ENCODE measurements at regions not wholly inside any gene's neighbourhood (a gene's known extent, or its start where the extent isn't known, plus 50 kb on each side); places are given as distances from the start of the nearest gene placed in this dataset.

DNA sequence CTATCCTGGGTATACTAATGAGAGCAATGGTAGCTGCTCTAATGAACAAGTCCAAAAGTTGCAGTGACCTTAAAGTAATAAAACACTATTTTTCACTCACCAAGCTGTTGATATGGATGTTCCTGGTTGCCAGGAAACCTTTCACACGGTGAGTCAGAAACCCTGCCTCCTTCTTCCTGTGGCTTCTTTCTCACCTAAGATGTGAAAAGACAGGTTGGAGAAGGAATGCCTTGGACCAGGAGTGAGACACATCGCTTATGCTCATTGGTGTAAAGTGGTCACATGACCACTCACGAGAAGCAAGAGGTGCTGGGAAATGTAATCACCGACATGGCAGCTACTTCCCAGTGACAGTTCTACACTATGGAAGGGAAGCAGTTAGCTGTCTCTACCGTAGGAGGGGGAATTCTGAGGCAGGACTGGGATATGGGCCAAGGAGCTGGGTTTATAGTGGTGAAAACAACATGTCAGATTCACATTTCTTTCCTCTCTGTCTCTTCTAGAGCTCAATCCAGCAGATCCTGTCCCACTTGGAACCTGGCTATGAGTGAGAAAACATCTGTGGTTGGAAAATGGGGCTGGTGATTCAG lies 320.4 kb upstream of the KLF4 start:
- Histone ChIP-seq H3K9me3 (replicated peaks; ENCODE audit: control insufficient read depth, insufficient read depth, low read length) (no peaks in the 10 kb centered on the region), H3K9me1 (replicated peaks; ENCODE audit: control insufficient read depth, extremely low read depth, insufficient read depth, low read length) (no peaks in the 10 kb centered on the region), H2AFZ (ENCODE audit: low read depth, low read length) (no peak overlapping the region), H3K36me3 (ENCODE audit: control insufficient read depth in 2 of 2, extremely low read depth in 1 of 2, insufficient read depth in 2 of 2, low read length in 2 of 2) (no peaks in the 10 kb centered on the region), H3K4me2 (ENCODE audit: insufficient read depth, low read length) (no peak overlapping the region), H4K20me1 (replicated peaks; ENCODE audit: control insufficient read depth, extremely low read depth, insufficient read depth, low read length) (no peaks in the 10 kb centered on the region), H3K27me3 (ENCODE audit: control insufficient read depth in 2 of 2, insufficient read depth in 2 of 2, low read length in 2 of 2) (no peaks in the 10 kb centered on the region), H3K79me2 (ENCODE audit: control insufficient read depth, insufficient read depth, low read length) (no peaks in the 10 kb centered on the region), H3K27ac (ENCODE audit: insufficient read depth, low read depth, low read length) (no peak overlapping the region), H3K4me3 (replicated peaks in 1 of 3; ENCODE audit: insufficient read depth in 1 of 3, low read depth in 1 of 3, low read length in 3 of 3) (no peak overlapping the region), H3K4me1 (ENCODE audit: control insufficient read depth, extremely low read depth, insufficient read depth, low read length) (no peaks in the 10 kb centered on the region), H3K9ac (replicated peaks; ENCODE audit: extremely low read depth, insufficient read depth, low read length) (no peak overlapping the region)
- no peak for TF ChIP-seq FOS (IDR thresholded peaks at IDR 0.05; ENCODE audit: borderline replicate concordance, insufficient read depth, low read length)
- TF ChIP-seq JUN (IDR thresholded peaks at IDR 0.05; ENCODE audit: borderline replicate concordance, insufficient read depth, insufficient read length, low read depth): no peak
- TF ChIP-seq EZH2 (IDR thresholded peaks at IDR 0.05; ENCODE audit: borderline replicate concordance, low read depth, low read length, severe bottlenecking): no peak
- no peak for FAIRE-seq
- intact Hi-C loops (cut with micrococcal nuclease): no loop called here
- ChIA-PET CTCF (no interaction called here), POLR2A (no interaction called here)
- no TSS peak for BruUV-seq (replicated peaks)
- no peak for DNase-seq (ENCODE audit: low read depth, low spot score)
- dilution Hi-C loops (cut with MboI; ENCODE audit: extremely low pct_ligation_motif_present, low sequenced_read_pairs): no loop called here

DNA sequence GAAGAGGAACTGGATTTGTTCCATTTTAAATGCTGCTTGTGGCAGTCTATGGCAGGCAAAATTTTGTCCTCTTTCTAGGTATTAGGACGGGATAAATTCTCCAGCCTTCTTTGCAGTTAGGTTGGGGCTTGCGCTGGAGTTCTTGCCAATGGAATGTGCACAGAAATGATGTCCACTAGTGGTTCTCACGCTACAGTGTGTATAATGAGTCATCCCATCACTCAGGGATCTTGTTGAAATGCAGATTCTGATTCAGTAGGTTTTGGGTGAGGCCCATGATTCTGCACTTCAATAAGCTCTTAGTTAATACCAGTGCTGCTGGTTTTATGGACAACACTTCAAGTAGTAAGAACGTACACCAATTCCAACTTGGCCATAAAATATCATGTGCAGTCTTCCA lies 317.6 kb upstream of the KLF4 start:
- POLR2A ChIA-PET: no interaction called here
- Histone ChIP-seq H3K4me1 (ENCODE audit: control insufficient read depth, extremely low read depth, insufficient read depth, low read length) (no peaks in the 10 kb centered on the region), H3K9me3 (replicated peaks; ENCODE audit: control insufficient read depth, insufficient read depth, low read length) (no peaks in the 10 kb centered on the region), H3K4me2 (ENCODE audit: insufficient read depth, low read length) (no peak overlapping the region), H2AFZ (ENCODE audit: low read depth, low read length) (no peak overlapping the region), H3K9me1 (replicated peaks; ENCODE audit: control insufficient read depth, extremely low read depth, insufficient read depth, low read length) (no peaks in the 10 kb centered on the region), H3K79me2 (ENCODE audit: control insufficient read depth, insufficient read depth, low read length) (no peaks in the 10 kb centered on the region), H3K27ac (ENCODE audit: insufficient read depth, low read depth, low read length) (no peak overlapping the region), H3K27me3 (ENCODE audit: control insufficient read depth in 2 of 2, insufficient read depth in 2 of 2, low read length in 2 of 2) (peaks cover 0 to 1% of the 10 kb centered on the region in 2 experiments), H4K20me1 (replicated peaks; ENCODE audit: control insufficient read depth, extremely low read depth, insufficient read depth, low read length) (no peaks in the 10 kb centered on the region), H3K36me3 (ENCODE audit: control insufficient read depth in 2 of 2, extremely low read depth in 1 of 2, insufficient read depth in 2 of 2, low read length in 2 of 2) (no peaks in the 10 kb centered on the region), H3K4me3 (replicated peaks in 1 of 3; ENCODE audit: insufficient read depth in 1 of 3, low read depth in 1 of 3, low read length in 3 of 3) (no peak overlapping the region), H3K9ac (replicated peaks; ENCODE audit: extremely low read depth, insufficient read depth, low read length) (no peak overlapping the region)
- no peak for TF ChIP-seq EZH2 (IDR thresholded peaks at IDR 0.05; ENCODE audit: borderline replicate concordance, low read depth, low read length, severe bottlenecking)
- no peak for TF ChIP-seq MYC (IDR thresholded peaks at IDR 0.05; ENCODE audit: low read depth, low read length)
- no peak for TF ChIP-seq POLR2A (IDR thresholded peaks at IDR 0.05; ENCODE audit: low read depth, low read length)
- TF ChIP-seq JUN (IDR thresholded peaks at IDR 0.05; ENCODE audit: borderline replicate concordance, insufficient read depth, insufficient read length, low read depth): no peak
- TF ChIP-seq FOS (IDR thresholded peaks at IDR 0.05; ENCODE audit: borderline replicate concordance, insufficient read depth, low read length): no peak
- no peak for TF ChIP-seq POLR2AphosphoS5 (IDR thresholded peaks at IDR 0.05; ENCODE audit: insufficient read depth, low read depth, low read length)
- TF ChIP-seq, protein P1, sequence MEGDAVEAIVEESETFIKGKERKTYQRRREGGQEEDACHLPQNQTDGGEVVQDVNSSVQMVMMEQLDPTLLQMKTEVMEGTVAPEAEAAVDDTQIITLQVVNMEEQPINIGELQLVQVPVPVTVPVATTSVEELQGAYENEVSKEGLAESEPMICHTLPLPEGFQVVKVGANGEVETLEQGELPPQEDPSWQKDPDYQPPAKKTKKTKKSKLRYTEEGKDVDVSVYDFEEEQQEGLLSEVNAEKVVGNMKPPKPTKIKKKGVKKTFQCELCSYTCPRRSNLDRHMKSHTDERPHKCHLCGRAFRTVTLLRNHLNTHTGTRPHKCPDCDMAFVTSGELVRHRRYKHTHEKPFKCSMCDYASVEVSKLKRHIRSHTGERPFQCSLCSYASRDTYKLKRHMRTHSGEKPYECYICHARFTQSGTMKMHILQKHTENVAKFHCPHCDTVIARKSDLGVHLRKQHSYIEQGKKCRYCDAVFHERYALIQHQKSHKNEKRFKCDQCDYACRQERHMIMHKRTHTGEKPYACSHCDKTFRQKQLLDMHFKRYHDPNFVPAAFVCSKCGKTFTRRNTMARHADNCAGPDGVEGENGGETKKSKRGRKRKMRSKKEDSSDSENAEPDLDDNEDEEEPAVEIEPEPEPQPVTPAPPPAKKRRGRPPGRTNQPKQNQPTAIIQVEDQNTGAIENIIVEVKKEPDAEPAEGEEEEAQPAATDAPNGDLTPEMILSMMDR (IDR thresholded peaks at IDR 0.05; ENCODE audit: extremely low read depth in 1 of 2, insufficient read depth in 1 of 2, low read depth in 1 of 2, low read length in 2 of 2): no peak
- TF ChIP-seq GATA2 (IDR thresholded peaks at IDR 0.05; ENCODE audit: insufficient read depth, insufficient read length, low read depth, low read length): no peak
- TF ChIP-seq, protein P2, sequence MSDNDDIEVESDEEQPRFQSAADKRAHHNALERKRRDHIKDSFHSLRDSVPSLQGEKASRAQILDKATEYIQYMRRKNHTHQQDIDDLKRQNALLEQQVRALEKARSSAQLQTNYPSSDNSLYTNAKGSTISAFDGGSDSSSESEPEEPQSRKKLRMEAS (IDR thresholded peaks at IDR 0.05; ENCODE audit: insufficient read depth, insufficient read length): no peak
- no TSS peak for BruUV-seq (replicated peaks)
- intact Hi-C loops (cut with micrococcal nuclease) (no loop called here), dilution Hi-C loops (cut with MboI; ENCODE audit: extremely low pct_ligation_motif_present, low sequenced_read_pairs) (no loop called here)
- DNase-seq (ENCODE audit: low read depth, low spot score) (no peak), FAIRE-seq (no peak)
- CTCF ChIA-PET: no interaction called here

All from endothelial cell of umbilical vein (primary cell).